HG03108 (cell line): ENCODE measurements at regions not wholly inside any gene's neighbourhood (a gene's known extent, or its start where the extent isn't known, plus 50 kb on each side); places are given as distances from the start of the nearest gene placed in this dataset.

Source experiments
- ATAC-seq: cut with Tn5 transposase; IDR thresholded peaks from one replicate; pipeline ENCODE4 v1.9.1; 2021; ENCODE audit warnings: moderate library complexity; ENCODE audit not compliant: unreplicated experiment

- ATAC-seq: no peak
These were observed 127.8 kb downstream of the INHBB start for GRCh38 chr2:120473522-120474271.

DNA sequence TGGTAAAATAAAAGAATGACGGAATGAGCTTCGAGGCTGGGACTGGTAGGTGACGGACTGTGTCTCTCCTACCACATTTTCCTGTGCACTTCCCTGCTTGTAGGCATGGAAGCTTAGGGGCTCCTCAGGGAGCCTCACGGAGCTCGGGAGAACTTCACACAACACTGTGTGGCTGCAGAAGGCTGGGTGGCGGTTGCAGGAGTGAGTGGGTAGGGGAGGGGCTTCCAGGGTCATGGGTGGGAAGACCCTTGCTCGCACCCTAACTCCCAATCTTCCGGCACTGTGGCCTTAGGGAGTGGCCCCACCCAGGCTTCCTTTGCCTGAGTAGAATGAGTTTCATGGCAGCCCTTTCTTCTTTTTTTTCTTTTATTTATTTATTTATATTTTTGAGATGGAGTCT is 128.6 kb downstream of the INHBB start:
- ATAC-seq: no peak

DNA sequence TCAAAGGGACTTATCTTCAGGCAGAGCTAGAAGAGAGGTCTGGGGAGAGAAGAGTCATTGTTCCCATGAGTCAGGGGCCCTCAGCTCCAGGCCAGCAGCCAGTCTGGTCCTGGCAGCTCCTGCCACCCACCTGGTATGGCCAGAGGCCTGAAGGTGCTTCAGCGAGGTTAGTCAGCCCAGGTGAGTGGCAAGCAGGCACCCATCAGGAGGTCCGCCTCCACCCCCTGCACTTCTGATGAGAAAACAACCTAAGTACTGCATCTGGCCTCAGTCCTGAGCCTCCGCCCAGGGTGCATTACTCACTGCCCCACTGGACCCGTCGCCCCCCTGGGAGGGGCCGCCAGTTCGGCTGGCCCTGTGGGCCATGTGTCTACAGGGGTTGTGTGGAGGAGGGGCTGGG is 130.2 kb downstream of the INHBB start:
- no peak for ATAC-seq

GRCh38 chr2:120477198-120477597 is 131.3 kb downstream of the INHBB start:
- no peak for ATAC-seq

DNA sequence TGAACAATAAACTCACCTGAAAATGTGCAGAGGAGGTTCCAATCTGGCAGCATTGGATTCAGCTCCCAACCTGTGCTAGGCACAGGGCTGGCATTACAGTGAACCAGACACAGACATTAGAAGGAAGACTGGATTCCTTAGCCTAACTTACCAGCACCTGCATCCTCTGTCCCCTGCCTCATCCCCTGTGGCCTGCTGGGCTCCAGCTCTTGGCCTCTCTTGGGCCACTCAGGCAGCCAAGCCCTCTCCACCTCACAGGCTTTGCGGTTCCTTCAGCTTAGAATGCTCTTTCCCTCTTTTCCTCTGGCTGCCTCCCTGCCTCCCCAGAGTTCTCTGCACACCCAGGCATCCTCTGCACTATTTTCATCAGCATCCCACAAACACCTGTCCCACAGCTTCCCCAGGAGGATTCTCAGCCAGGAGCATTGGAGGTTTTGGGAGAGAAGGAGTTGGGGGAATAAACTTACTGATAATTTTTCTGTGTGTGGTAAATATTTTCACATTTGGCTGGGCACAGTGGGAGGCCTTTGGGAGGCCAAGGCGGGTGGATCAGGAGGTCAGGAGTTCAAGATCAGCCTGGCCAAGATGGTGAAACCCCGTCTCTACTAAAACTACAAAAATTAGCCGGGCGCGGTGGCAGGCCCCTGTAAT is 132.0 kb downstream of the INHBB start:
- ATAC-seq: no peak

GRCh38 chr2:120480346-120480902 is 134.5 kb downstream of the INHBB start:
- ATAC-seq: no peak

DNA sequence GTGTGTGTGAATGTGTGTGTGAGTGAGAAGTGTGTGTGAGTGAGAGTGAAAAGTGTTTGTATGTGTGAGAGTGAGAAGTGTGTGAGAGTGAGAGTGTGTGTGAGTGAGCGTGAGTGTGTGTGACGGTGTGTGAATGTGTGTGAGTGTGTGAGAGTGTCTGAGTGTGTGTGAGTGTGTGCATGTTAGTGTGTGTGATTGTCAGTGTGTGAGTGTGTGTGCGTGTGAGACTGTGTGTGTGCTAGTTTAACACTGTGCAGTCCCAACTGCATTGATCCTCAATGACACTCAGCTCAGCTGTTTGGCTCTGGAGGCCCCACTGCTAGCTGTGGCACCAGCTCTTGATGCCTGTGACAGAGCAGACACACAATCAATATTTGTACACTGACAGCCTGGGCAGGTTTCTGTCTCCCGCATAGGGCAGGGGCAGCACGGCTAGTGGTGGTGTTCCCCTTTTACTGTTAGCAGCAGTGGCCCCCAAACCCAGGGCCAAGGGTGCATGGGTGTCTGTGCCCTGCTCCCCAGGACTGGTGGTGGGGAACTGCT is 135.0 kb downstream of the INHBB start:
- no peak for ATAC-seq

DNA sequence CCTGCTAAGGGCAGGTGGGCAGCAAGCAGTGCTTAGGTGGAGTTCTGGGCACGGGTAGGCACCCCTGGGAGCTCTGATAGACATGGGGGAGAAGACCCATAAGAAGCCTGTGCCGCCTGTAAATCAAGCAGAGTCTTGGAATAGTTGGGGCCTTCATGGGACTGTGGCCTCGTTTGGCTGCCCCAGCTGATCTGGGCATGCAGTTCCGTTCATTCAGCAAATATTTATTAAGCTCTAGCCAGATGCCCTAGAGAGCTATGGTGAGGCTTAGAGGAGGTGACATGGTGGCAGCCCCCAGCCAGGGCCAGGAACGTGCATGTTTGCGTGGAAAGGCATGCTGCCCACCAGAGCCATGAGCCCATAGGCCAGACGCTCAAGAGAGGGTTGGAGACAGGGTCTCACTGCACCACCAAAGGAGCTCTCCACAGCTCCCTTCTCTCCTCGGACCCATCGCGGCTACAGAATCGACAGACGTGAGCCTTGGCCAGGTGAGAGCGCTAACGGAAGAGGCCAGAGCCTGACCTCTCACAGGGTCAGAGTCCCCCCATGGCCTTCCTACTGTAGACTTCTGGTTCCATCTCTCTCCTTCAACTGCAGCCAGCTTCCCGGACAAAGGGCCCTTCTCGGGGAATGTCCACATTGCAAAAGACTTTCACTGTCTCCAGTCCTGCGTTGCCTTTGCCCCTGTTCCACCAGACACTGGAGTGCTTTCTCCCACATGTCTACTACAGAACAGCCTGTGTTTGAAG is 135.7 kb downstream of the INHBB start:
- ATAC-seq: no peak

GRCh38 chr2:120482334-120482733 is 136.4 kb downstream of the INHBB start:
- no peak for ATAC-seq

DNA sequence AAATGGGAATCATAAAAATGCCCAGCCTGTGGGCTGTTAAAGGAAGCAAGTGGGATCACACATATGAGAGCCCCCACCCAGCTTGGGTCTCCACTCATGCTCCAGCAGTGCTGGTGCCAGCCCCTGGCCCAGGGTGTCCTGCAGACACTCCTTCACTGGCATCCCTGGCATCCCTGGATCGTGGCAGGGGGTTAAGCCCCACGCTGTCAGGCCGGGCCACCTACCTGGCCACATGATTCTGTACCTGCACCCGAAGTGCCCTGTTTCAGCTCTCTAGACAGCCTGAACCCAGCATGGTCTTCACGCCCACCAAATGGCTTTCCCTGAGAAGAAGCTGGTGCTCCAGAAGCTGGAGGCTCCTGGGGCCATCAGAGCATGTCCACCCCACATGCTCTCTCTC is 137.4 kb downstream of the INHBB start:
- ATAC-seq: no peak

- no peak for ATAC-seq
These were observed 139.2 kb downstream of the INHBB start for GRCh38 chr2:120485096-120485495.

DNA sequence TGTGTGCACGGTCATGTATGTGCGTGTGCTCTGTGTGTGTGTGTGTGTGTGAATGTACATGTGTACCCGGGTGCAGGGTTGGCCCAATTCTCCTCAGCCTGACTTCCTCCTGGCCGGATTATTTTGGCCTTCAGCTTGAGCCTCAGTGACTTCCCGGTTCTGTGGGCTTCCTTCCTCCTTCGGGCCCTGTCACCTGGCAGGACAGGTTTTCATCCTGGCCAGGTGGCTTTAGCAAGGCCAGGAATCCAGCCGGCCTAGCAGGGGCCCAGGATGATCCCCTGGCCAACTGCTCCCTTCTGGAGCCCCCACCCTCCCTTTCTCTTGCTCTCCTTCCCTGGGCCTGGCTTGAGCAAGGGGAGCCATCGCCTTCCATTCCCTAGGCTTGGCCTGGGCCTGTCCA is 140.5 kb downstream of the INHBB start:
- no peak for ATAC-seq

DNA sequence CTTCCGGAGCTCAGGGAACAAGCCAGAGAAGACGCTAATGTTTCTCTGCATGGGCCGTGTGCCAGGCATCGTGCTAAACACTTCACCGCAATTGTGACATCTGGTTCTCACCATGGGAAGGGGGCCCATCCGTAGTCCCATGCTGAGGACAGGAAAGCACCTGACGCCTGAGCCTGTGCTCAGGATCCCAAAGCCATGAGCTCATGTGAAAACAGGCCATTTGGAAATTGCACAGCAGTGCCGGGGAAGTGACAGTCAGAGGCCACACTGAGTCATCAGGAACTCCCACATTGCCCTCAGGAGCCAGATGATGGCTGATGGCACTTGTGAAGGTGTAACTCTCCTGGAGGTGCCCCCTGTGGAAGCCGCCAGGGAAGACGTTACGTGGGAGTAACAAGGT is 141.0 kb downstream of the INHBB start:
- no peak for ATAC-seq

- no peak for ATAC-seq
These were observed 142.6 kb downstream of the INHBB start for GRCh38 chr2:120488531-120488930.

DNA sequence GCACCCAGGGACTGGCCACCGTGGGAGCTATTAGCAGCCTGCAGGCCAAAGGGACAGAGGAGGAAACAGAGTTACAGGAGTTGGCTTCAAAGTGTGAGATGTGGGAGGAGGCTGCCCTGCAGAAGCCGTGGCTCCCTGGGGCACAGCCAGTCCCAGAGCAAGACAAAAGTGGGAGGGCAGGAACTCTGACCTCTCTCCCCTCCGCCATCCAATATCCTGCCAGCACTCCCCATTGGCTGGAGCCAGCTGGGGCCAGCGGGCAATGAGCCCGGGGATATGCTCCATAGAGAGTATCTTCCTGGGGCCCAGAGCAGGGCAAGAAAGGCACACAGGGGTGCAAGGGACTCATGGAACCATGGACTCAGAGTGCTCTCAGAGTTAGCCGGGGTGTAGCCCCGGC is 143.1 kb downstream of the INHBB start:
- ATAC-seq: no peak

DNA sequence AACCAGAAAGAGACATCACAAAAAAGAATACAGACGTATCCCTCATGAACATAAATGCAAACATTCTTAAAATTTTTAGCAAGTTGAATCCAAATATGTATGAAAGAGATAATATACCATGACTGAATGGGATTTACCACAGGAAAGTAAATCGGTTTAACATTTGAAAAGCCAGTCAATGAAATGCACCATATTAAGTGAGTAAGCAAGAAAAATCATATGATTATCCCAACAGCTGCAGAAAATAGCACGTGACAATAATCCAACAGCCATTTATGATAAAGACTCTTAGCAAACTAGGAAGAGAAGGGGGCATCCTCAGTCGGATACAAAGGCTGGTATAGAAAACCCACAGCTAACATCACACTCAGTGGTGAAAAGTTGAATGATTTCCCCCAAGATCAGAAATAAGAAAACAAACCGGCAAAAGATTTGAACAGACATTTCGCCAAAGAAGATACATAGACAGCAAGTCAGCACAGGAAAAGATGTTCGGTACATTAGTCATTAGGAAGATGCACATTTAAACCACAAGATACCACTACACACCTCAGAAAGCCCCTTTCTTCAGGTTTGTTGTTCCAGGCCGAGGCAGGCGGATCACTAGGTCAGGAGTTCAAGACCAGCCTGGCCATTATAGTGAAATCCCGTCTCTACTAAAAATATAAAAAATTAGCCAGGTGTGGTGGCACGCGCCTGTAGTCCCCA is 144.3 kb downstream of the INHBB start:
- no peak for ATAC-seq

GRCh38 chr2:120491111-120491625 is 145.2 kb downstream of the INHBB start:
- no peak for ATAC-seq

GRCh38 chr2:120493231-120493630 is 147.3 kb downstream of the INHBB start:
- no peak for ATAC-seq

DNA sequence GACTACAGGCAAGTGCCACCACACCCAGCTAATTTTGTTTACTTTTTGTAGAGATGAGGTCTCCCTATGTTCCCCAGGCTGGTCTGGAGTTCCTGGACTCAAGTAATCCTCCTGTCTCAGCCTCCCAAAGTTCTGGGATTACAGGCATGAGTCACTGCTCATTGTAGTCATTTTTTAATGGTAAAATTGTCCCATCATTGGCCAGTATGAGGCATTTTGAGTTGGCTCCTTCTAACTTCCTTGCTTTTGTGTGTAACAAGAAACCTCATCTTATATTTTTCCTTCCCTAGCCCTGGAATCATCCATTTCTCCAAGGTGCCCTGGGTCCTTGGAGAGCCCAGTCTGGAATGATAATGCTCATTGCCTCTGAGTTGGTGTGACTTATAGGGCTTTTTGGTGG is 148.5 kb downstream of the INHBB start:
- ATAC-seq: no peak

DNA sequence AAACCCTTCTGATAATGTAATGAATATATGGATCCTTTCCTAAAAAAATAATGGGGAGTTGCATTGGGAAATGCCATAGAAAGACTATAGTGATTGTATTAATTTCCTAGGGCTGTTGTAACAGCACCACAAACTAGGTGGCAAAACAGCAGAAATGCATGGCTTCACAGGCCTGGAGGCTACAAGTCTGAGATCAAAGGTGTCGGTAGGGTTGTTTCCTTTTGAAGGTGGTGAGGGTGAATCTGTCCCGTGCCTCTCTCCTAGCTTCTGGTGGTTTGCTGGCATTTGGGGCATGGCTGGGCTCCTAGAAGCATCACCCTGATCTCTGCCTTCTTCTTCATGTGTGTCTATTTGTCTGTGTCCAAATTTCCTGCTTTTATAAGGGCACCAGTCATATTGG is 149.7 kb downstream of the INHBB start:
- ATAC-seq: no peak

GRCh38 chr2:120496235-120496634 is 150.3 kb downstream of the INHBB start:
- ATAC-seq: no peak
